NCI-H2227 (cell line): ENCODE measurements at regions not wholly inside any gene's neighbourhood (a gene's known extent, or its start where the extent isn't known, plus 50 kb on each side); places are given as distances from the start of the nearest gene placed in this dataset.
"Not testable (repeated sequence)": the region's sequence is repeated elsewhere in the genome, so short reads cannot be mapped to it uniquely, and the experiment has no call there.

Experiments
- DNase-seq: peaks from one replicate; lab custom pipeline; 2025; ENCODE audit not compliant: unreplicated experiment; lab: John Stamatoyannopoulos, UW

DNA sequence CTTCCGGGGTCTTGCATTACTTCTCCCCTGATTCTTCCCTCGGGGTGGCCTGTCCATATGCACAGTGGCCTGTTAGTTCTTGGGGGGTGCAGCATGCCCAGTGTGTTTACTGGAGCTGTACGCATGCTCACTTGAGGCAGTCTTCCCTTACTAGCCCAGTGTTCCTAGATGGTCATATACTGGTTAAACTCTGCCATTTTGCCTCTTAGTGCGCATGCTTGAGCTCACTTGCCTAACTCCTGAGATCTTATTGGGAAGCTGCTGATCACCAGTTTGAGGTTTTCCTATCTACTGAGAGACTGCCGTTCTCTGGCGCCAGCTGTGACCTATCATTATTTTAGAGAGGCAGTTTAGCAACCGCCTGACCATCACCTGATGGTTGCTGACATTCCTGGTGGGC lies 571.2 kb downstream of the ADCYAP1 start:
- DNase-seq: no peak

DNA sequence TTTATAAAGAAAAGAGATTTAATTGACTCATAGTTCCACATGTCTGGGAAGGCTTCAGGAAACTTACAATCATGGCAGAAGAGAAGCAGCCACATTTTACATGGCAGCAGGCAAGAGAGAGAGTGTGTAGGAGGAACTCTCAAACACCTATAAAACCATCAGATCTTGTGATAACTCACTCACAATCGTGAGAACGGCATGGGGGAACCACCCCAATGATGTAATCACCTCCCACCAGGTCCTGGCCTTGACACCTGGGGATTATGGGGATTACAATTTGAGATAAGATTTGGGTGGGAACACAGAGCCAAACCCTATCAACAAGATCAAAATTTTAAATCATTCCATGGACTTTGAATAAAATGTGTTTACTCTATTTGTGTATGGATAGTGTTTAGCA lies 575.6 kb downstream of the ADCYAP1 start:
- no peak for DNase-seq

DNA sequence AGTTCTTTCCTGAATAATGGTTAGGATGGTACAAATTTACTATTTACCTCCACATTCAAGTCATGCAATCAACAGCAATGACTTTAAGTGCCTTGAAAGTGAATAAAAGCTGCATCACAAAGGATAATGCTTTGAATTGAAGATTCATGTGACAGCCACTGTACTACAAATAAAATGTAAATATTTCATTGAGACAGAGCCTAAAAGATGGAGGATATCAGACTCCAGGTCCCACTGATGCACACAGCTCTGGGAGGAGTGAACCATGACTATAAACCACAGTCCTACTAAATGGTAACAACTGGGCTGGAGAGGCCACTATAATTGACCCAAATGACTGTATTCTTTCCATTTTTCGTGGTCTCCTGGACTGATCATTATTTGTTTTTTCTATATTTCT lies 576.9 kb downstream of the ADCYAP1 start:
- DNase-seq: no peak

DNA sequence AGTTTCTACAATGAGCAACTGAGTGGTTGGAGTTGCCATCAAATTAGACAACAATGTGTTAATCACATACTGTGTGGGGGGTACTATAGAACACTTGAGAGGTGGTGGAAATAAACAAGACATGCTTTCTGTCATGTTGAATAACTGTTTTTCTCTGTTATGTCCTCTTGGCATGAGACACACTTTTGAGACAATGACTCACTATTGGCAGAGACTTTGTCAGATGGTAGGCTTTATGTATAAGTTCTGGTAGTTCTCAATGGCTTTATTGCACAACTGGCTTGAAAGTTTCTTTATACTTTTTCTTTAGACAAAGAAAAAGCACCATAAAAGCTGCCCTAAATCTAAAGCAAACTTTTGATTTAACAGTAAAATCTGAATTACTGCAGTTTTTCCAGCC lies 578.7 kb downstream of the ADCYAP1 start:
- DNase-seq: no peak

DNA sequence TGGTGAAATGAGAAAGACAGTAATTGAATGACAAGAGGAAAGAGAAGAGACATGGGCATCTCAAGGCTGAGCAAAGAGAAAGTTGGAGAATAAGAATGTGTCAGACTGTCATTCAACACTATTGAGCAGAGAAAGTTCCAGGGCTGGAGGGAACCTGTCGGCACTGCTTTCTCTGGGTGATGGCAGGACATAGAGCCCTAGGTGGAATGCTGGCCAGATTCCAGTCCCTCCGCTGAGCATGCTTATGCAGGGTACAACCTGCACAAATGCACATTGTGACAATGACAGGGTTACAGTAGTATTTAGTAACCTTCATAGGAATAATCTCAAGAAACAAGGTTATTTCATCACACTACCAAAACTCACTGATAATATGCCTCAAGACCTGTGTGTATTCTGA lies 582.8 kb downstream of the ADCYAP1 start:
- DNase-seq: no peak

DNA sequence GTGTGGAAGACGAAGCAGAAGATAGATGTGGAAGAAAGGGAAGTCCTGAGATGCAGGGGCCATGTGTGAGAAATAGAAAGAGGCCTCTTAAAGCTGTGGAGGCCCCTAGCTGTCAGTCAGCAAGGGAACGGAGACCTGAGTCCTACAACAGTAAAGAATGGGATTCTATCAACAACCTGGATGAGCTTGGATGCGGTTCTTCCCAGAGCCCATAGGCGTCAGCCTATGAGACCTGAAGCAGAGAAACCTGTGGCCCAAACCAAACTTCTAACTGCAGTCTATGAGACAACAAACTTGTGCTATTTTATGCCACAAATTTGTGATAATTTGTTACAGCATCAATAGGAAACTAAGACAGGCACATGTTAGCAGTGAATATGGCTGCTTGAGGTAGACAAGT lies 583.7 kb downstream of the ADCYAP1 start:
- DNase-seq: no peak

DNA sequence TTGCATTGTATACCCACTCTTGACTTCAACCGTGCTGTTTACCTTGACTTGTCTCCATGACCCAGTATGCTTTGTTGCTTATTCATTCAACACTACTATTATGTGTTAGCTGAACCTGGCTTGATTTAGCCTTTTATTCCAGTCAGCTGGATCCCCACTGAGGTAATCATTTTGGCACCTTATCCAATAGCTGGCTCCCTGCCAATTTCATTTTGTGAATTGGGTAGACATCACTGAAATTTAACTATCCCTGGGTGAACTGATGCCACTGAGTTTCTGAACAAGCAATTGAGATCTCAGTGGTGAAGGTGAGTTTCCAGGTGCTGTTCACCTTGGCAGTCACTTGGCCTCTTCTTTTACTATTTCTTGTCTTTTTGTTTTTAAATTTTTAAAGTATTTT lies 584.3 kb downstream of the ADCYAP1 start:
- no peak for DNase-seq

DNA sequence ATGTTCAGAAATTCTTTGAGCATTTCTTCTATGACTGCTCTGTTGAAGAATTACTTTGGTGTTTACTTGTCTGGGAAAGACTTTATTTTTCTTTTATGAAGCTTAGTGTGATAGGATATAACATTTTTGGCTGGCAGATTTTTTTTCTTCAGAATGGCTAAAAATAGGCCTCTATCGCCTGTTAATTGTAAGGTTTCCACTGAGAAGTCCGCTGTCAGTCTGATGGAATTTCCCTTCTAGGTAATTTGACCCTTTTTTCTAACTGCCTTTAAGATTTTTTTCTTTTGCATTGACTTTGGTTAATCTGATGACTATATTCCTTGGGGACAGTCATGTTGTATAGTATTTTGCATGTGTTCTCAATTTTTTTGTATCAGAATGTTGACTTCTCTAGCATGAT lies 590.7 kb downstream of the ADCYAP1 start:
- no peak for DNase-seq

DNA sequence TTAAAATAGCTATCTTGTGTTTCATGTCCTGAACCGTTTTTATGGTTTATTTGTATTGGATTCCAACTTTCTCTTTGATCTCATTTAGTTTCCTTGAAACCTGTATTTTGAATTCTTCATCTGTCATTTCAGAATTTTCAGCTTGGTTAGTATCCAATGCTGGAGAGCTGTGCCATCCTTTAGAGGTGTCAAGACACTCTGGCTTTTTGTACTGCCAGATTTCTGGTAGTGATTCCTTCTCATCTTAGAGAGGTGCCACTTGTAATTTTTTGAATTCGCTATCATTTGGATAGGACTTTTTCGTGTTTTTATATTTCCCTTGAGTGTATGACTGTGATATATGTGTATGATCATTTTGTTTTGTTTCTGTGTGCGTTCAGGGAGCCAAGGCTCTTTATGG lies 591.4 kb downstream of the ADCYAP1 start:
- no peak for DNase-seq

DNA sequence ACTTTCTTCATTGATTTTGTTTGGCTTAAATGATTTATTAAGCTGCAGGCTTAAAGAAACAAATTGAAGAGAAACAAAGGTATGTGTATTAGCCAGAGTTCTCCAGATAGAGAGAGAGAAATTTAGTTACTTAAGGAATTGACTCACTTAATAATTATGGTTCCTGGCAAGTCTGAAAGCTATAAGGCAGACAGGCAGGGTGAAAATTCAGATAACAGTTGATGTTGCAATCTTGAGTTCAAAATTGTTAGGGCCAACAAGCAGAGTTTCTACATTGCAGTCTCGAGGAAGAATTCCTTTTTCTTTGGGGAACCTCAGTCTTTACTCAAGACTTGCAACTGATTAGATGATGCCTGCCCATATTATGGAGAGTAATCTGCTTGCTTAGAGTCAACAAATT lies 593.5 kb downstream of the ADCYAP1 start:
- no peak for DNase-seq

DNA sequence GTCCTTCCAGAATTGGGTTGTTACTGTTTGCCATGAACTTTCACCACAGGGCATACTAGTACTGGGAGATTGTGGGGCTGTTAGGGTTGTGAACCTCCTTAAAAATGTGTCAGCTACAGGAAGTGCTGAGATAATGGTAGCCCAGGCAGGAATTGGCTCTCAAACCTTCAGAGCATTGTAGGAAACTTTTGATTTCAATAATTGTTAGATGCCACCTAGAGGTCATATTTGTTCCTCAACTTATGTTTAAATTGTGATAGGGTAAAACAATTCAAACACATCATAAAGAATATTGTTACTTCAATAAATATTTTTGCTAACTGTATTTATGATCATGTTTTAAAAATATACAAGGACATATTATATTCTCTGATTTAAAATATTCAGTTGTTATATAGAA lies 594.6 kb downstream of the ADCYAP1 start:
- DNase-seq: no peak

DNA sequence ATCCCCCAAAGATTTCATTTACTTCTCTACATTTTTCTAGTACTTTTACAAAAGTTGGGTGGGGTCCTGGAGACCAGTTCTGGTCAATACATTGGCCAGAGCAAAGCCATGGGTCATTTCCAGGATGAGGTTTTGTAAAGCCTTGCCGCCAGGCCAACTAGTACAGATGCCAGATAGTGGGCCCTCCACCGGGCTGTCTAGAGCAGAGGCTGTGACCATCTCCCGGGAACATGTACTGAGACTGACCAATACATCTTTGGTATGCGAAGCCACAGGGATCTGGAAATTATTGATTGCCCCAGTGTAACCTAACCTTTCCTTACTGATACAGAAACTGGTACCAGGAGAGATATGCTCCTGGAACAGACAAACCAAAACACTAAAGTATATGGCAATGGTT lies 599.2 kb downstream of the ADCYAP1 start:
- no peak for DNase-seq

DNA sequence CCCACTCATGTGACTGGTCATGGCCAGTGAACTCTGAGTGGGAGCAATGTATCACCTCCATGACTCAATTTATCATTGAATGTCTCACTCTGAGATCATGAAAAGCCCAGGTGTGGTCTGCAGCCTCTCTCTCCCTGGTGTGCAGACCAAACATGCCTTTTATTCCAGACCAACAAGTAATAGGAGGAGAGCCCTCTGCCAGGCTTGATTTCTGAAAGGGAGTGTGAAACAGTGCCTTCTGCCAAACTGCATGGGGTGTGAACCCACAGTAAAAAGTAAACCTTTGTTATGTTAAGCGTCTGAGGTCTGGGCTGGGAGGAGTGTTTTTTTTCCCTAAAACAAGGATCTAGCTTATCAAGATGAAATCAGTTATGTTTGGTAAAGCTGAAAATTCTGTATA lies 601.2 kb downstream of the ADCYAP1 start:
- DNase-seq: no peak

DNA sequence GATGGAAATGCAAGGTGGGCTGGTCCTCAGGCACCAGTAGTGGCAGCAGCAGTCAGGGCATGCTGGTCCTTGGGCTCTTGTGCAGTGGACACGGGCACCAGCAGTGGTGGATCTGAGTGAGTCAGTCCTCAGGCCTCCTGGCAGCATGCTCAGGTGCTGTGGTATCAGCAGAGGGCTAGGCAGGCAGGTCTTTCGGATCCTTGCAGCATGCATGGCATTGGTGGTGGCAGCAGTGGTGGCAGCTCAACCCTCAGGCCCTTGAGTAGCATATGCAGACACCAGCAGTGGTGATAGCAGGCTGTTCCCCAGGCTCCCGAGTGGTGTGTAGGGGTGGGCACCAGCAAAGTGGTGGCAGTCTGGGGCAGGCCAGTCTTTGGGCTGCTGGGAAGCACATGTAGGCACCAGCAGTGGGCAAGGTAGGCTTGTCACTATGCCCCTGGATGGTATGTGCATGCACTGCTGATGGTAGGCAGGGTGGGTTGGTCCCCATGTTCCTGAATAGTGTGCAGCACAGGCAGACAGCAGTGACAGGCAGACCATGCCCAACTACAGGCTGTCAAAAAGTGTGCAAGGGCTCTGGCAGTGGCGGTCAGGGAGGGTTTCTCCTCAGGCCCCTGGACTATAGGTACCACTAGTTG lies 606.0 kb downstream of the ADCYAP1 start:
- DNase-seq: no peak

DNA sequence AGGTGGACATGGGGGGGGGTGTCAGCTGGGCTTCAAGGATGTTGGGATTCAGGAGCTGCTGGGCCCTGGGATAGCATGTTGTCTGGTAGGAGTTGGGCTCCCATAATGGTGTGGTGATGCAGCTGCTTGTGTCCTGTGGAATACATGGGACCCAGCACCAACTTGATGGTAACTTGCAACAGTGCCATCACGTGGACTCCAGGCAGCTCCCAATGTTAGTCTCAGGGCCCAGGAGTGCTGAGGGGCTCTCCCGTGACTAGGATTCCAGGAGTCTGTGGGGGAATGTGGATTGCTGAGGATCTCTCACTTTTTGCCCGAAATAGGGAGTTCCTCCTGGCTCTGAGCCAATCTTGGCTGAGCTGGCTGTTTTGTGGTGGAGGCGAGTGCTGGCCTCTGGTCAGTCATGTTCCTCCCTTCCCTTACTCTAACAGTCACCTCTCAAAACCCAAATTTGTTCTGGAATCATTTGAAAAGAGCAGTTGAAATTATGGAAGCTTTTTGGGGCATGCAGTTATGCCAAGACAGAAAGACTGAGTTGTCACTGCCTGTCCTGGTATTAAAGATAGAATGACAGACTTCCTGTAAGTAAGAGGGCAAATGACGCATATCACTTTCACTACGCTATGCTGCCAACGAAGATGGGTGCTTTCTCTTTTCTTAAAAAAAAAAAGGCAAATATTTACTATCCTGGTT lies 607.1 kb downstream of the ADCYAP1 start:
- no peak for DNase-seq

DNA sequence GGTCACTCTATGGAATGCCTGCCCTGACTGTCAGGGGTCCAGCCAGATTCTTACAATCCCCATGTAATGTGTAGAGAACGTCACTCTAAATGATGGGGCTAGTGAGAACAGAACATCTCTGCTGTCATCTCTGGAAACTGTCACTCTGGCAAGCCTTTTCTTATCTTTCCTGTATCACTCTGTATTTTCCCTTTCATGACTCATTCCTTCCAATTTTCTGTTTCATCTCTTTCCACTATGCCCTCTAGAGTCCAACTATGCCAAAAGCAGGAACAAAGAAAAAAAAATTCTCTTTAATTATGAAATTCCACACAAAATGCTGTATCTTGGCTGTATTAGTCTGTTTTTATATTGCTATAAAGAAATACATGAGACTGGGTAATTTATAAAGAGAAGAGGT lies 608.8 kb downstream of the ADCYAP1 start:
- DNase-seq: no peak

DNA sequence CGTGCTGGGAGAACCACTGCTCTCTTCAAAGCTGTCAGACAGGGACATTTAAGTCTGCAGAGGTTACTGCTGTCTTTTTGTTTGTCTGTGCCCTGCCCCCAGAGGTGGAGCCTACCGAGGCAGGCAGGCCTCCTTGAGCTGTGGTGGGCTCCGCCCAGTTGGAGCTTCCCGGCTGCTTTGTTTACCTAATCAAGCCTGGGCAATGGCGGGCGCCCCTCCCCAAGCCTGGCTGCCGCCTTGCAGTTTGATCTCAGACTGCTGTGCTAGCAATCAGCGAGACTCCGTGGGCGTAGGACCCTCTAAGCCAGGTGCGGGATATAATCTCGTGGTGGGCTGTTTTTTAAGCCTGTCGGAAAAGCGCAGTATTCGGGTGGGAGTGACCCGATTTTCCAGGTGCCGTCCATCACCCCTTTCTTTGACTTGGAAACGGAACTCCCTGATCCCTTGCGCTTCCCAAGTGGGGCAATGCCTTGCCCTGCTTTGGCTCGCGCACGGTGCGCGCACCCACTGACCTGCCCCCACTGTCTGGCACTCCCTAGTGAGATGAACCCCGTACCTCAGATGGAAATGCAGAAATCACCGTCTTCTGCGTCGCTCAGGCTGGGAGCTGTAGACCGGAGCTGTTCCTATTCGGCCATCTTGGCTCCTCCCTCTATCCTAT lies 617.0 kb downstream of the ADCYAP1 start:
- not testable (repeated sequence) for DNase-seq

DNA sequence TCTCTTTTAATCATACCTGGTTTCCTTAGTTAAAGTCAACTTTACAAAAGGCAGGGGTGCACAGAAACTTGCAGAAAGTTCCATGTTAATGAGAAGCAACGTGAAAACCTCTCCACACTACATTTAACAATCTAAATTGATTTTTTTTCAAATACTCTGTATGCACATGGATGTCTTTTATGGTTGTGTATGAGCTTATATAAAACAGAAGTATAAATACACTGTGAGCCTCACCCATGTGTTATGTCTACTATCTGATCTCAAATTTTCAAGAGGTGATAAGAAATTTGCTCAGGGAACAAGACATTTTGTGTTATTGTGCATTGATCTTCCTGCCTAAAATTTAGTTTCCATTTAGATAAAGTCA lies 617.6 kb downstream of the ADCYAP1 start:
- DNase-seq: no peak

DNA sequence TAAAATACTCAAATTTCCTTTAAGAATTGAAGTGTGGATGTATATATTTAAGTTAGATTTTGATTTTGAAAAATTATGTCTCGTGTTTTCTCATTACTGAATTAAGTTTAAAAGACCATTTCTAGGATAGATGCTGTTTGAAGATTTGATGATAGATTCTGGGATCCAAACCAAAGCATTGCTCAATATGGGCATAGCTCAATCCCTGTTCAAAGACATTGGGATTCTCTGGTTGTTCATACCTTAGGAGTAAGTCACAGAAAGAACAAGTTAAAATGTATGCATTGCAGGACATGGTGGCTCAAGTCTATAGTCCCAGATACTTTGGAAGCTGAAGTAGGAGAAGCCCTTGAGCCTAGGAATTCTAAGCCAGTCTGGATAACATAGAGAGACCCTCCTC lies 622.3 kb downstream of the ADCYAP1 start:
- DNase-seq: no peak

DNA sequence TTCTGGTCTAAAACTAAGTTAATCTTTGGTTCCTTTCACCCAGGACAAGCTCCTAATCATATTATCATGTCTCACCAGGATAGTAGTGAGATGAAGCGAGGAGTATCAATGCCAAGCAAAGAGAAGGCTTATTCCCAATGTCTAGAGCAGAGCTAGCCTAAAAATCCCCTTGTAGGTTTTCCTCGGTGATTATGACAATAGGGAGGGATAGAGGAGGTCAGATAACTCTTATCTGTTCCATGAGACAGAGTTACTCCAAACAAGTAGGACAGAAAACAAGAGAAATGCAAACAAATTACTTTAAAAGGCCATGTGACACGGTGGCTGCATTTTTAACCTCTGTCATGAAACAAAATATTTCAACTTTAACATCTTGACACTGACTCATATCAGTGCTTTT lies 623.1 kb downstream of the ADCYAP1 start:
- no peak for DNase-seq

DNA sequence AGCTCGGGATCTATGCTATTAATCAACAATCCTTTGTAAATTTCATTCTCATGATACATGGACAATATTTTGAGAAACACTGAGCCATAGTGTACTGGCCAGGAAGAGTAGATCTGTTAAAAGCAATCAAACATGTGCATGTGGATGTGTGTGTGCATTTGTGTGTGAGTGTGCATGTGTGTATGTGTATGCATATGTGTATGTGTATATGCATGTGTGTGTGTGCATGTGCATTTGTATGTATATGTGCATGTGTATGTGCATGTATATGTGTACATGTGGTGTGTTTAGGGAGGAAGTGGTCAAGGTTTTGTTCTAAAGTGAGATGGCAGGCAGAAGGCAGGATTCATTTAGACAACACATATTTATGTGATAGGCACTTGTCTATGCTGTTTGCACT lies 623.8 kb downstream of the ADCYAP1 start:
- DNase-seq: no peak

DNA sequence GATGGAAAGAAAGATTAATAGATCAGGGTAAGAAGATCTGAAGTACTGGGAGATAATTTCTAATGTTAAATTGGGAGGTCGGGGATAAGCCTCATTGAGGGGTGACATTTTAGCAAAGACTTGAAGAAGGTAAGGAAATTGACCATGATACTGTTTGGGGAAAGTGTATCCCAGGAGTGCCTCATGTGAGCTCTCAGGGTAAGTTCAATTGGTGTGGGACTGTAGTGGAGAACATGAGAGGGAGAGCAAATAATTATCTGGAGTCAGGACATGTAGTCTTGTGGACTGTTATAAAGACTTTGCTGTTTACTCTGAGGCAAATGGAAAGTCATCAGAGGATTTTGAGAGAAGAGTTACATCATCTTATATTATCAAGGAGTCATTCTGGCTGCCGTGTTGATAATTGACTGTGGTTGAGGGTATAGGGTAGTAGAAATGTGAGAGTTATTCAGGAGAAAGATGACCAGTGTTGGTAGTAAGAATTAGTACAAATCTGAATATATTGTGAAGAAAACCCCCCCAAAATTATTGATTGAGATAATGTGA lies 624.4 kb downstream of the ADCYAP1 start:
- DNase-seq: no peak
